ENCODE measurements at regions not wholly inside any gene's neighbourhood (a gene's known extent, or its start where the extent isn't known, plus 50 kb on each side); places are given as distances from the start of the nearest gene placed in this dataset.

GRCh38 chr2:143844986-143845385, 674.9 kb downstream of the ZEB2 start:
- TF ChIP-seq, protein P1, sequence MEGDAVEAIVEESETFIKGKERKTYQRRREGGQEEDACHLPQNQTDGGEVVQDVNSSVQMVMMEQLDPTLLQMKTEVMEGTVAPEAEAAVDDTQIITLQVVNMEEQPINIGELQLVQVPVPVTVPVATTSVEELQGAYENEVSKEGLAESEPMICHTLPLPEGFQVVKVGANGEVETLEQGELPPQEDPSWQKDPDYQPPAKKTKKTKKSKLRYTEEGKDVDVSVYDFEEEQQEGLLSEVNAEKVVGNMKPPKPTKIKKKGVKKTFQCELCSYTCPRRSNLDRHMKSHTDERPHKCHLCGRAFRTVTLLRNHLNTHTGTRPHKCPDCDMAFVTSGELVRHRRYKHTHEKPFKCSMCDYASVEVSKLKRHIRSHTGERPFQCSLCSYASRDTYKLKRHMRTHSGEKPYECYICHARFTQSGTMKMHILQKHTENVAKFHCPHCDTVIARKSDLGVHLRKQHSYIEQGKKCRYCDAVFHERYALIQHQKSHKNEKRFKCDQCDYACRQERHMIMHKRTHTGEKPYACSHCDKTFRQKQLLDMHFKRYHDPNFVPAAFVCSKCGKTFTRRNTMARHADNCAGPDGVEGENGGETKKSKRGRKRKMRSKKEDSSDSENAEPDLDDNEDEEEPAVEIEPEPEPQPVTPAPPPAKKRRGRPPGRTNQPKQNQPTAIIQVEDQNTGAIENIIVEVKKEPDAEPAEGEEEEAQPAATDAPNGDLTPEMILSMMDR (IDR thresholded peaks at IDR 0.05; ENCODE audit: unreplicated experiment), result no peak
- Mint-ChIP-seq H3K4me1 (no peaks in the 10 kb centered on the region), H3K27me3 (ENCODE audit: low read depth) (no peaks in the 10 kb centered on the region), H3K36me3 (no peaks in the 10 kb centered on the region), H3K27ac (no peak overlapping the region), H3K9me3 (peaks cover 15% of the 10 kb centered on the region), H3K4me3 (no peak overlapping the region)
- no peak for DNase-seq (ENCODE audit: low spot score in 2 of 2, unreplicated experiment in 2 of 2)

DNA sequence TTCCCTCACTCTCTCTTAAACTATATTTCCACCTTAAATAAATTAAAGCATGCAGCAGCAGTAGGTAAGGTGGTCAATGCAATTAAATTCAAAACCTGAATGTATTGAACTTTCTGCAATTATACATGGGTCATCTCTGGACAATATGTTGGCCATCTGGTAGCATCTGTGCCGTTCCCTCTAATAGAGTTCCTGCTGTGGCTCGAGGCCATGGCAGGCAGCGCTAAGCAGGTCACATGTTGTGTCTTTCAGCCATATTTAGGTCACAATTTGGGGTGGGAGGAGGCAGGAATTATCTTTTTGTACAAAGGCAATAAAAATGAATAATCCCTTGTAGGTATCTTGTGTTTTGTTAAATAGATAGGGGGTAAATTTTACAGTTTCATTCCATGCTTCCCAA, 676.2 kb downstream of the ZEB2 start:
- Mint-ChIP-seq H3K9me3 (peaks cover 15% of the 10 kb centered on the region), H3K27me3 (ENCODE audit: low read depth) (no peaks in the 10 kb centered on the region), H3K27ac (no peak overlapping the region), H3K4me1 (no peaks in the 10 kb centered on the region), H3K4me3 (no peak overlapping the region), H3K36me3 (no peaks in the 10 kb centered on the region)
- no peak for DNase-seq (ENCODE audit: low spot score in 2 of 2, unreplicated experiment in 2 of 2)
- TF ChIP-seq, protein P1 (IDR thresholded peaks at IDR 0.05; ENCODE audit: unreplicated experiment), result no peak

DNA sequence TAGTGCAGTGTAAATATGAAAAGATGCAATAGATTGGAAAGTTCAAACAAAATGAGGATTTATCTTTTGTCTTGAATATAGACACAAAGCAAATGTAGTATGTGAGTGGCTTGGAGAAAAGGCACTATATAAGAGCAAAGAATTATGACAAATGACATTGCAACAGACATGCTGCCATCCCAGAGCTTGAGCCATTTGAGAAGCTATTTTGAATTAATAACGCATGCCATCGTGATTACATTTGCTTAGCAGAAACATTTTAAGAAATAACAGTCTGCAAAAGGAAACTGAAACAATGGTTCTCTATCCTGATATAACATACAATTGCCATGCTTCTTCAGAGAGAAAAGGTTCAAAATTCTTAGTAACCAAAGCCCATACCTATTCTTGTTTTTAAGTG, 677.1 kb downstream of the ZEB2 start:
- H3K4me1 Mint-ChIP-seq, result no peaks in the 10 kb centered on the region
- H3K27me3 Mint-ChIP-seq (ENCODE audit: low read depth), result no peaks in the 10 kb centered on the region
- no peak overlapping the region for H3K4me3 Mint-ChIP-seq
- H3K36me3 Mint-ChIP-seq, result no peaks in the 10 kb centered on the region
- TF ChIP-seq, protein P1 (IDR thresholded peaks at IDR 0.05; ENCODE audit: unreplicated experiment), result no peak
- no peak overlapping the region for H3K27ac Mint-ChIP-seq
- H3K9me3 Mint-ChIP-seq, result peaks cover 15% of the 10 kb centered on the region
- no peak for DNase-seq (ENCODE audit: low spot score in 2 of 2, unreplicated experiment in 2 of 2)

DNA sequence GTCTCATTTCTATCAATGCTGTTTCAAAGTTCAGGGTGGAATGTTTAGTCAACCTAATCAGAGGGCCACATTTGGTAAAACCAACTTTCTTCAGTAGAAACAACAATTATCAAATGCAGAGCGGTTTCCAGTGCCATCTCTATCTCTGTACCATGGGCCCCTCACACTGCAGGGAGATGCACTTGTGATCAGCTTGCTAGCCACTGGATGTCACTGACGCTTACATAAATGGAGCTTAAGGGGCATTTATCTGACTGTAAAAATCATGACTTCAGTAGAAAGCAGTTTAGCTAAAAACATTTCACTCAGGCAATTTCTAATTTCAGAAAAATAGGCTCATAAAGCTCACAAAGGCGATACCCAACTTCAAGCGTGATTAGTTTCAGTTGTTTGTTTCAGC, 678.0 kb downstream of the ZEB2 start:
- Mint-ChIP-seq H3K4me1 (no peaks in the 10 kb centered on the region), H3K27ac (no peak overlapping the region), H3K9me3 (peaks cover 15% of the 10 kb centered on the region), H3K4me3 (no peak overlapping the region), H3K27me3 (ENCODE audit: low read depth) (no peaks in the 10 kb centered on the region), H3K36me3 (no peaks in the 10 kb centered on the region)
- DNase-seq (ENCODE audit: low spot score in 2 of 2, unreplicated experiment in 2 of 2), result no peak
- TF ChIP-seq, protein P1 (IDR thresholded peaks at IDR 0.05; ENCODE audit: unreplicated experiment), result no peak

GRCh38 chr2:143840601-143841000, 679.3 kb downstream of the ZEB2 start:
- Mint-ChIP-seq H3K27me3 (ENCODE audit: low read depth) (no peaks in the 10 kb centered on the region), H3K9me3 (peaks cover 17% of the 10 kb centered on the region), H3K27ac (no peak overlapping the region), H3K36me3 (no peaks in the 10 kb centered on the region), H3K4me1 (no peaks in the 10 kb centered on the region), H3K4me3 (no peak overlapping the region)
- no peak for DNase-seq (ENCODE audit: low spot score in 2 of 2, unreplicated experiment in 2 of 2)
- TF ChIP-seq, protein P1 (IDR thresholded peaks at IDR 0.05; ENCODE audit: unreplicated experiment), result no peak

DNA sequence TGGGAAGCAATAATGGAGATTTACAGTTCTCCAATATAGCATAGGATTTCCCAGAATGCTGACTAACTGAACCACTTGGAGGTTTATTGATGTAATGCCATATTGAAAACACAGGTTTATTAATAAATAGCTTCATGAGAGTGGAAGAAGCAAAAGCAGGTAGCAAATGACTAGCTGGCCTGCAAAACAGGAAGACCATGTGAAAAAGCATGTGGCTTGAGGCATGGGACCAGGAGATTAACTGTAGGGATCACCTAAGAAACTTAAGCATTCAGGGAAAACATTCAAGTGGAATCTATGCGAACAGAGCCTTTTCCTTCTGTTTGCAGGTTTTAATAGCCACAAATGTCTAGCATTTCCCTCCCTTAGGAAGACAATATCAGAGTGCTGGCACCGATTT, 679.7 kb downstream of the ZEB2 start:
- no peaks in the 10 kb centered on the region for H3K4me1 Mint-ChIP-seq
- H3K27ac Mint-ChIP-seq, result no peak overlapping the region
- TF ChIP-seq, protein P1 (IDR thresholded peaks at IDR 0.05; ENCODE audit: unreplicated experiment), result no peak
- H3K4me3 Mint-ChIP-seq, result no peak overlapping the region
- peaks cover 21% of the 10 kb centered on the region for H3K9me3 Mint-ChIP-seq
- no peak for DNase-seq (ENCODE audit: low spot score in 2 of 2, unreplicated experiment in 2 of 2)
- H3K36me3 Mint-ChIP-seq, result no peaks in the 10 kb centered on the region
- no peaks in the 10 kb centered on the region for H3K27me3 Mint-ChIP-seq (ENCODE audit: low read depth)
